NCI-H2029 (cell line): ENCODE measurements at regions not wholly inside any gene's neighbourhood (a gene's known extent, or its start where the extent isn't known, plus 50 kb on each side); places are given as distances from the start of the nearest gene placed in this dataset.
"Not testable (repeated sequence)": the region's sequence is repeated elsewhere in the genome, so short reads cannot be mapped to it uniquely, and the experiment has no call there.

ENCODE experiments used
- DNase-seq: peaks from one replicate; lab custom pipeline; 2025; lab: John Stamatoyannopoulos, UW

DNA sequence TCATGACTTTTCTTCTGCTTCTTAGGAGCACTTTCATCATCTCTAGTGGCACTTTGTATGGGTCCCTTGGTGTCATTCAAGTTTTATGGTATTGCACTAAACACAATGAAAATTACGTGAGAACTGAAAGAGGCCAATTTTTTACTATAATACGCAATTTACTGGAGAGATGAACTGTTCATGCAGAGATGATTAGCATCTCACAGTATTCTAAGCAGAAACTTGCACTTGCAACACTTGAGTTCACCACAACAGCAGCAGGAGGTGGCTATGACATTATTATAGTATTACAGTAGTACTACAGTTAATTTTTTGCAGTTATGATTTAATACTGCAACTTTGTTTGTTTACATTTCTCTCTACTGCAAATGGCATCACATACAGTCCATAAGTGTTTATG, 793.1 kb upstream of the CRIM1 start:
- no peak for DNase-seq

- DNase-seq: no peak
Observed at GRCh38 chr2:35548171-35548570, 807.4 kb upstream of the CRIM1 start.

- DNase-seq: no peak
Observed at GRCh38 chr2:35545301-35545700, 810.3 kb upstream of the CRIM1 start.

DNA sequence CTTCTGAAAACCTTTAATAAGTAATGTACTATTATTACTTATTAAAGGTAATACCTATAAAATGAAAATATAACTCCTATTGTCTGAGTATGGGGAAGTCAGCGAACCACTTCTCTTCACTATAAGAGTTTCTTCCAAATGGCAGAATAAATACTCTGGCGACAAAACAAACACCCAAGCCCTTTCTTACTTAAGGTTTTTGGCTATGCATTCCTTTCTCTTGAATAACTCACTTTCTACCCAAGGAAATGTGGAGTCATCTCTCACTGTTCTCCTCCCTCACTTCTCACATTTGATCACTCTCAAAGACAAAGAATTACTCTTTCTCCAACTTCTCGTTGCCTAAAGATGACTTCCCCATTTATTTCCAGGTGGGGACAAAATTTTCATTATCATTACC, 816.8 kb upstream of the CRIM1 start:
- DNase-seq: no peak

DNA sequence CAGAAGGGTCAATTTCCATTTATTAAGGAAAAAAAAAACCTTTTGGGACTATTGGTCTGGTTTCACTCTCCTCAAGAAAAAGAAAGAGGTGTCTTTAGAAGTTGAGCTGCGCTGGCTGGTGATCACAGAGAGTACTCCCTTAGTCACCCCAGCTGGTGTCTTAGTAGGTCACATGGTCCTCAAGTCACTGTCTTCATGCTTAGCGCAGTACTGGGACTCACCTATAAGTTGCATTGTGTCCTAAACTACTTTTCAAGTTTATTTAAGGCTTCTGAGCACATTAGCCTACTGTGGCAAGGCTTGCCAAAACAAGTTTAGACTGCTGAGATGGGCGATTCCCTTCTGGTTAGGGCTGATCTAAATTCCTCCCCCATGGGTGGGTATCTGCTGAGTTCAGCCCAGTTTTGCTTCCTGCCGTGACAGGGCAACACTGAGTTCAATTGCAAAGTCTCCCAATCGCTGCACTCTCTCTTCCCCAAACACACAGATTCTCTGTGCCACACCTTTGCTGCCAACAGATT, 824.9 kb upstream of the CRIM1 start:
- no peak for DNase-seq

GRCh38 chr2:35526741-35527140, 828.8 kb upstream of the CRIM1 start:
- no peak for DNase-seq

GRCh38 chr2:35522450-35522849, 833.1 kb upstream of the CRIM1 start:
- no peak for DNase-seq

GRCh38 chr2:35510636-35511035, 844.9 kb upstream of the CRIM1 start:
- no peak for DNase-seq

DNA sequence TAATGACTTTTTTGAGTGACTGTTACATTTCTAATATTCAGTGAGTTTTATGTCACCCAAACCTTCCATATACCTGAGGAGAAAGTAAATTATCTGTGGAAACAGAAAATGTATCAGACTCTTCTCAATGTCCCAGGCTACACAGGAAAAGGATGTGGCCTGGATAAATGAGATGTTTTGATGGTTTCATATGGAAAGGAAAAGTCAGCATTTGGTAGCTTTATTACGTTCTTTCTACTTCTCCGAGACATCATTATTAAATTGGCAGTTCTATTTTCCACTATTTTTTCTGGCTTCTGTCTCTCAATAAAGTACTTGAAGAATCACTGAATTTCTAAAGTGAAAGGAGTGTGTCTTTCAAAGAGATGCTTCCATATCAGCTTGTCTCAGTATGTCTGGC, 847.0 kb upstream of the CRIM1 start:
- DNase-seq: no peak

- no peak for DNase-seq
Observed at GRCh38 chr2:35504419-35504818, 851.2 kb upstream of the CRIM1 start.

GRCh38 chr2:35503738-35504199, 851.8 kb upstream of the CRIM1 start:
- no peak for DNase-seq

DNA sequence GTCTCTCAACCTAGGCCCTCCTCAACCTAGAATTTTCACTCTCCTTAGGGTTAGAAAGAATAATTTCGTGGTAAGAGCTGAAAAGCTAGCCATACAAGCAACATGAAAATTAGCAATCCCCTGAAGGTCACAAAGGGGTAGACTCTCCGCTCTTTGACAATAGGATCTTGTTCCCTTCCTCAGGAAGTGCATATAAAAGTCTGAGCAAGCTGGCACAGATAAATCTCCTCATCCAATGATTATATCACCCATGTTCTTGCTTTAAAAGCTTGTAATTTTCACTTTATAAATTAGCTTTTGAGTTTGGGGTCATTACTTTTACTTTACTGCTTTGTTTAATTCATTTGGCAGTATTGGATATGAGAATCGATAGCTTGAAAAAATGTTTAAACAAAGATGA, 852.3 kb upstream of the CRIM1 start:
- DNase-seq: no peak

DNA sequence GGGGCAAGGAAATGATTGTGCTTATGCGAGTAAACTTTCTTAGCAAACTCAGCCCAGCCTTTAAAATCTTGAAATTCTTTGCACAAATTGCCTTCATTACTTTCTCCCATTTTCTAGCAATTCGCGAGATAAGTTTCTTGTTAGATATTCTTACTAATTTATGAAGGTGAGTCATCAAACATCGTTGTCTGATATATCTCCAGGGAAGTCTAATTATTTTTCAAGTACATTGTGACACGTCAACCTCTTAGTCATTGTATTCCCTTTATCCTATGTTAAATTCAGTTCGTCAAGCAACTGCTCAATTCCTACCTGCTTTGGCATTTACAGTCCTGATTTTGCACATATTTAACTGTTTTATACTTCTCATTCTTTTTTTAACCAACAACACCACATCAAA, 854.5 kb upstream of the CRIM1 start:
- no peak for DNase-seq

DNA sequence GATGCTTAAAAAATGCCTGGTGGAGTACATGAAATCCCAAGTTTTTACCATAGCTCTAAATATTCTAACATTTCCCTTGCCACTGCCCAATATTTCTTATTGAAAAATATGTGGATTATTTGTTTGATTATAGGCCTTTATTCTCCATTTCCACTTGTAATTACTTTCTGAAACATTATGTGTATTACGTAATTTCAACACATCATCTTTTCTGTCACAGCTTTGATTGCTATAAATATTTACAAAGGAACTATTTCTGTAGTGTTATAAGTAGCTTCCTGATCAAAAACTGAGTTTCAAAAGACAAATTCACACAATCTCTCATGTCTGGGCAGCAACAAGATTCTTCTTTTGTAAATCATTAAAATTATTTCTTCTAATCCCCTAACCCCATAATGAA, 859.6 kb upstream of the CRIM1 start:
- DNase-seq: no peak

- DNase-seq: no peak
Observed at GRCh38 chr2:35495182-35495581, 860.4 kb upstream of the CRIM1 start.

DNA sequence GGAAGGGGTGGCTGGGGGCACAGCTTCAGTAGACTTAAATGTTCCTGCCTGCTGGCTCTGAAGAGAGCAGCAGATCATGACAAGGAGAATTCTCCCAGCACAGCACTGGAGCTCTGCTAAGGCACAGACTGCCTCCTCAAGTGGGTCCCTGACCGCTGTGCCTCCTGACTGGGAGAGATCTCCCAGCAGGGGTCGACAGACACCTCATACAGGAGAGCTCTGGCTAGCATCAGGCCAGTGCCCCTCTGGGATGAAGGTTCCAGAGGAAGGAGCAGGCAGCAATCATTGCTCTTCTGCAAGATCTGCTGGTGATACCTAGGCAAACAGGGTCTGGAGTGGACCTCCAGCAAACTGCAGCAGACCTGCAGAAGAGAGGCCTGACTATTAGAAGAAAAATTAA, 877.5 kb upstream of the CRIM1 start:
- DNase-seq: not testable (repeated sequence)

DNA sequence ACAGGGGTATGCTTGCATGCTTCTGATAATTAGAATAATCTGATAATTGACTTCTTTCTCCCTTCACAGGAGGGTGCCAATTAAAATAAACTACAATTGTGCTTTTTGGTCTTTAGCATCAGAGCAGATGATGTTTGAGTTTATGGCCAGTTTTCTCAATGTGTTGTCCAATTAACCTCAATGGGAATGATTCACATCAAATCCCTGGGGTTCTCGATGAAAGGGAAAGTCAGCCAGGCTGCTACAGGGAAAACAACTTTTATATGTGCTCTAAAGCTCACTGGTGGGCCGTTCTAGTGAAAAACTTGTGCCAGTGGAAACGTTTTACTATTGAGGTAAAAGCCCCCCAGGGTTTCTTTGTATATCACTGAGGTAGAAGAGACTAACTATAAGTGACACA, 887.3 kb upstream of the CRIM1 start:
- no peak for DNase-seq

- DNase-seq: no peak
Observed at GRCh38 chr2:35463805-35464596, 891.6 kb upstream of the CRIM1 start.

DNA sequence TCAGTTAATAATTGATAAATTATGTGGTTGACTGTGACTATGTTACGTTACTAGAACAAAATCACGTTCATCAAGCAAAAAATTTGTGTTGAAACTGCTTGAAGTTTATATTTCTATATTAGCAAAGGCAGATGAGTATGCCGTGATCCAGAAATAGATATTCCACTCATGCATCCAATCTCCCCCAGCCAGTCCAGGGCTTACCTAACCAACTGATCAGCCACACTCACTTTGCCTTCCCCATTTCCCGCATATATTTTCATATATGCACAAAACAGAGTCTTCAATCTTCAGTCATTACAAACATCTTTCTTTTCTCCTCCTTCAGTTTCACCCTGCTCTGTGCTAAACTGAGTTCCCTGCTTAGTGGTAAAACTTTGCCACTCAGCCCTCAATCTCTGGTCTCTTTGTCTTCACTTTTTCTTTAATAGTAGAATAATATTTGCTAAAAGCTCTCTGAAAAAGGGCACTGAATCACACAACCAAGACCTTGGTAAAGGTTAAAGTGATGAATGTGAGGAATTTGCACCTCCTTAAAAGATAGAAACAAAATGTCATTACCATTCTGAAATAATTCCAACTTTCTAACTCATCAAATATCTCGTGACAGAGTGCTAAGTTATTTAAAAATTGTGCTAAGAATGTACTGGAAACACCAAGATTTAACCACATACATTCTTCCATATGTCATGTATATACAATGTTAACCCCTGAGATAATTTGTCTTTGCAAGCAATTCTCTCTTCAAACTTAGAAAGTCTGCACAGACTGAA, 893.2 kb upstream of the CRIM1 start:
- DNase-seq: no peak

DNA sequence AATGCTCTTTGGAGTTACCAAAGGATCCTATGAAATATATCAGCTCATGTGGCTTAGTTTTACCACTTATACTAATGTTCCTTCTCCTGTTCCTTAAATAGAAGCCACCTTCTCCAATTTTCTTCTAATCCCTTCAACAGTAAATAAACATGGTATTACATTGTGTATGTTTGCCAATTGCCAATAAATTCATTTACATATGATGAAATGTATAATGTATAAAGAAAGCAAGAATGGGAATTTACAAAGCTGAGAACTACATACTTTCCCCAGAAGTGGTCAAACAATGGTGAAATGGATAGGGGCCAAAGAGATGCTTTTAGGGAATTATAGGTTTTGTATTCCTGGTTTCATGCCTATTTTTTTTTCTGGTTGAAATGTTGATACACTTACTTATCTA, 894.2 kb upstream of the CRIM1 start:
- no peak for DNase-seq

- no peak for DNase-seq
Observed at GRCh38 chr2:35454966-35455638, 900.5 kb upstream of the CRIM1 start.

GRCh38 chr2:35447821-35448220, 907.8 kb upstream of the CRIM1 start:
- no peak for DNase-seq

DNA sequence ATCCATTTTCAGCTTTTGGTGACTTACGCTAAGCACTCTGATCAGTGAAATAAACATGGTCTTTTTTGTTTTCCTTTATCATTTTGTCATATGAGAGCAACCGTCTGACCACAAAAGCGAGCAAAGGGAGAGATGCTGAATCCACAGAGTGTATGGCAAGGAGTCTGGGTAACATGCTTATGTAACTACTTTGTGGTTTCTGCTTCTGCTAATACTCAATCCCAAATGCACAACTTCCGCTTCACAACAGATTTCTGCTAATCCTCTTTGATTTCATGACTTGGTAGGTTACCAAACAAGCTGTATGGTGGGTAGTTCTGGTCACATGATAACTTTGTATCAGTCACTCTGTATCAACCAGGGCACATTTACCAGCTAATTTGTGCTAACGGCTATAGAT, 908.4 kb upstream of the CRIM1 start:
- DNase-seq: no peak
